HepG2 (cell line): ENCODE measurements at regions not wholly inside any gene's neighbourhood (a gene's known extent, or its start where the extent isn't known, plus 50 kb on each side); places are given as distances from the start of the nearest gene placed in this dataset.

Experiments
- CTCF ChIP-seq: sonication (generic); formaldehyde crosslinking; IDR thresholded peaks from 2 replicates; pipeline ENCODE4 v1.5.0; 2020; ENCODE audit warnings: mild to moderate bottlenecking, missing genetic modification reagents, moderate library complexity
- EP300 ChIP-seq, 3 experiments: sonication (generic) in 1 of 3; formaldehyde crosslinking in 1 of 3; IDR thresholded peaks; 2 replicates each; pipeline versions ENCODE4 v1.5.1 to v1.6.1; 2011 to 2020; ENCODE audit warnings: low read depth in 2 of 3, low read length in 2 of 3, borderline replicate concordance in 1 of 3, improper control_type of control experiment in 1 of 3, mild to moderate bottlenecking in 1 of 3, missing genetic modification reagents in 1 of 3, moderate library complexity in 1 of 3
- HDAC2 ChIP-seq: sonication (generic); formaldehyde crosslinking; IDR thresholded peaks from 2 replicates; pipeline ENCODE4 v1.4.0; 2020; ENCODE audit warnings: missing genetic modification reagents
- JUND ChIP-seq: sonication (generic); formaldehyde crosslinking; IDR thresholded peaks from 2 replicates; pipeline ENCODE4 v1.8.0; 2022; ENCODE audit warnings: mild to moderate bottlenecking, missing genetic modification reagents
- KDM4B ChIP-seq: sonication (generic); formaldehyde crosslinking; IDR thresholded peaks from 2 replicates; pipeline ENCODE4 v1.4.0; 2020; ENCODE audit warnings: missing genetic modification reagents
- NR2C2 ChIP-seq: sonication (generic); formaldehyde crosslinking; IDR thresholded peaks from 2 replicates; pipeline ENCODE4 v1.4.0; 2020; ENCODE audit warnings: missing genetic modification reagents, mild to moderate bottlenecking, moderate library complexity, borderline replicate concordance
- POLR2AphosphoS5 ChIP-seq: IDR thresholded peaks from 2 replicates; pipeline ENCODE4 v1.6.1; 2012; ENCODE audit warnings: low read depth, low read length
- RBAK ChIP-seq: sonication (generic); formaldehyde crosslinking; IDR thresholded peaks from 2 replicates; pipeline ENCODE4 v1.5.1; 2020; ENCODE audit warnings: mild to moderate bottlenecking, missing genetic modification reagents
- ZBTB7A ChIP-seq: sonication (generic); formaldehyde crosslinking; IDR thresholded peaks from 2 replicates; pipeline ENCODE4 v1.8.0; 2022; ENCODE audit warnings: mild to moderate bottlenecking, missing genetic modification reagents
- ZFP37 ChIP-seq: sonication (generic); formaldehyde crosslinking; IDR thresholded peaks from 2 replicates; pipeline ENCODE4 v1.4.0; 2020; ENCODE audit warnings: missing genetic modification reagents, borderline replicate concordance
- ZNF496 ChIP-seq: sonication (generic); formaldehyde crosslinking; IDR thresholded peaks from 2 replicates; pipeline ENCODE4 v1.8.1; 2023; ENCODE audit warnings: mild to moderate bottlenecking, moderate library complexity, missing genetic modification reagents; ENCODE audit not compliant: insufficient replicate concordance

GRCh38 chr12:17357396-17357795 lies 732.6 kb downstream of the RERGL start:
- no peak for TF ChIP-seq KDM4B (CRISPR knock-in tag)
- TF ChIP-seq CTCF (CRISPR knock-in tag) = no peak
- no peak for TF ChIP-seq NR2C2 (CRISPR knock-in tag)
- TF ChIP-seq ZBTB7A (CRISPR knock-in tag) = no peak
- TF ChIP-seq POLR2AphosphoS5 = no peak
- TF ChIP-seq JUND (CRISPR knock-in tag) = no peak
- TF ChIP-seq HDAC2 (CRISPR knock-in tag) = no peak
- no peak for TF ChIP-seq ZFP37 (CRISPR knock-in tag)
- TF ChIP-seq RBAK (CRISPR knock-in tag) = no peak
- no peak for TF ChIP-seq EP300 (IDR thresholded peaks at IDR 0.05; ENCODE audit: low read depth in 2 of 2, low read length in 2 of 2)
- no peak for TF ChIP-seq EP300 (CRISPR knock-in tag; IDR thresholded peaks at IDR 0.05; ENCODE audit: borderline replicate concordance)
- TF ChIP-seq ZNF496 (CRISPR knock-in tag) = no peak
